IMR-90 (cell line): ENCODE measurements at regions not wholly inside any gene's neighbourhood (a gene's known extent, or its start where the extent isn't known, plus 50 kb on each side); places are given as distances from the start of the nearest gene placed in this dataset.

Experiments used
- ATAC-seq: fragments of 200-7000 bp; cut with Tn5 transposase; 2 replicates; pipeline ENCODE4 v1.9.1; 2020; ENCODE audit warnings: low read depth, mild to moderate bottlenecking, moderate library complexity
- BruUV-seq: library from RNA; stranded (reverse); fragments of 400-500 nt; replicated peaks from 2 replicates; lab custom pipeline; 2021; lab: Mats Ljungman, UMichigan
- CTCF ChIA-PET: fragments of 300-600 bp; formaldehyde crosslinking; extraction: SDS; loops from one replicate; lab custom pipeline; 2021; ENCODE audit warnings: antibody characterized with exemption; lab: Yijun Ruan, JAX
- POLR2A ChIA-PET: fragments of 300-600 bp; sonication (Branson Sonifier 250); formaldehyde crosslinking; loops from one replicate; lab custom pipeline; 2022; ENCODE audit warnings: antibody characterized with exemption; ENCODE audit not compliant: unreplicated experiment; lab: Charles Lee
- DNase-seq: peaks from one replicate; pipeline ENCODE4 v3.0.0; 2013
- H2AFZ ChIP-seq: replicated peaks from 2 replicates; pipeline ENCODE3; 2013; ENCODE audit warnings: low read length, mild to moderate bottlenecking; ENCODE audit not compliant: poor library complexity
- H2AK5ac ChIP-seq: 2 replicates; pipeline ENCODE4 v1.6.1; 2013; ENCODE audit warnings: low read depth, low read length, inconsistent platforms
- H2AK9ac ChIP-seq: replicated peaks from 2 replicates; pipeline ENCODE3; 2013; ENCODE audit warnings: mild to moderate bottlenecking, low read depth, low read length, moderate library complexity; ENCODE audit not compliant: poor library complexity
- H2BK120ac ChIP-seq: 2 replicates; pipeline ENCODE4 v1.6.1; 2013; ENCODE audit warnings: low read depth, low read length, inconsistent platforms
- H2BK15ac ChIP-seq: 3 replicates; pipeline ENCODE4 v1.6.1; 2013; ENCODE audit warnings: low read depth, low read length, inconsistent platforms
- H2BK20ac ChIP-seq: 2 replicates; pipeline ENCODE4 v1.6.1; 2013; ENCODE audit warnings: low read depth, mild to moderate bottlenecking, inconsistent platforms, low read length, moderate library complexity
- H2BK5ac ChIP-seq: 2 replicates; pipeline ENCODE4 v1.6.1; 2013; ENCODE audit warnings: mild to moderate bottlenecking, low read depth, low read length, inconsistent platforms; ENCODE audit not compliant: poor library complexity, severe bottlenecking
- H3K14ac ChIP-seq: replicated peaks from 2 replicates; pipeline ENCODE4 v1.6.1; 2013; ENCODE audit warnings: low read depth, low read length, inconsistent platforms
- H3K18ac ChIP-seq: 2 replicates; pipeline ENCODE4 v1.6.1; 2013; ENCODE audit warnings: low read depth, low read length, control low read depth
- H3K23ac ChIP-seq: 2 replicates; pipeline ENCODE4 v1.6.1; 2013; ENCODE audit warnings: low read depth, low read length, inconsistent platforms
- H3K27ac ChIP-seq: 2 replicates; pipeline ENCODE4 v1.5.1; 2013; ENCODE audit warnings: mild to moderate bottlenecking, control low read depth, low read length; ENCODE audit not compliant: insufficient read depth
- H3K27me3 ChIP-seq: 2 replicates; pipeline ENCODE4 v1.6.1; 2013; ENCODE audit warnings: low read length; ENCODE audit not compliant: control insufficient read depth, insufficient read depth
- H3K36me3 ChIP-seq: 2 replicates; pipeline ENCODE4 v1.6.1; 2013; ENCODE audit warnings: low read length, mixed read lengths; ENCODE audit not compliant: control insufficient read depth, insufficient read depth
- H3K4ac ChIP-seq: 2 replicates; pipeline ENCODE4 v1.6.1; 2013; ENCODE audit warnings: low read depth, low read length, inconsistent platforms
- H3K4me1 ChIP-seq: 2 replicates; pipeline ENCODE4 v1.6.1; 2013; ENCODE audit warnings: low read length, mixed read lengths; ENCODE audit not compliant: control insufficient read depth, insufficient read depth
- H3K4me2 ChIP-seq: 2 replicates; pipeline ENCODE4 v1.6.1; 2013; ENCODE audit warnings: low read depth, mild to moderate bottlenecking, control low read depth, low read length, moderate library complexity
- H3K4me3 ChIP-seq: 2 replicates; pipeline ENCODE4 v1.5.1; 2013; ENCODE audit warnings: low read depth, mild to moderate bottlenecking, control low read depth, low read length, moderate library complexity; ENCODE audit not compliant: insufficient read depth
- H3K56ac ChIP-seq: 2 replicates; pipeline ENCODE4 v1.6.1; 2013; ENCODE audit warnings: low read length, inconsistent platforms; ENCODE audit not compliant: insufficient read depth; ENCODE audit errors: extremely low read depth
- H3K79me1 ChIP-seq, 2 experiments: 2 replicates each; pipeline ENCODE4 v1.6.1; 2013; ENCODE audit warnings: low read length in 2 of 2, inconsistent platforms in 1 of 2, low read depth in 1 of 2
- H3K9ac ChIP-seq: 2 replicates; pipeline ENCODE4 v1.6.1; 2013; ENCODE audit warnings: low read depth, low read length, control low read depth
- H3K9me1 ChIP-seq: 2 replicates; pipeline ENCODE4 v1.6.1; 2013; ENCODE audit warnings: low read length, inconsistent platforms; ENCODE audit not compliant: insufficient read depth
- H3K9me3 ChIP-seq: 2 replicates; pipeline ENCODE4 v1.6.1; 2013; ENCODE audit warnings: low read length; ENCODE audit not compliant: control insufficient read depth, insufficient read depth
- H4K20me1 ChIP-seq: 2 replicates; pipeline ENCODE4 v1.6.1; 2013; ENCODE audit warnings: low read length, inconsistent platforms; ENCODE audit not compliant: insufficient read depth
- H4K5ac ChIP-seq: 2 replicates; pipeline ENCODE4 v1.6.1; 2013; ENCODE audit warnings: mild to moderate bottlenecking, low read depth, low read length, control low read depth
- H4K8ac ChIP-seq, 2 experiments: 2 replicates each; pipeline ENCODE4 v1.6.1; 2013; ENCODE audit warnings: low read depth in 2 of 2, low read length in 2 of 2, control low read depth in 1 of 2, inconsistent platforms in 1 of 2
- H4K91ac ChIP-seq: 2 replicates; pipeline ENCODE4 v1.6.1; 2013; ENCODE audit warnings: low read depth, low read length, inconsistent platforms; ENCODE audit not compliant: insufficient read depth
- BHLHE40 ChIP-seq: fragments of 150-350 bp; IDR thresholded peaks from 2 replicates; pipeline ENCODE4 v1.6.1; 2016; ENCODE audit warnings: mild to moderate bottlenecking, low read depth, low read length
- CEBPB ChIP-seq: IDR thresholded peaks from 2 replicates; pipeline ENCODE4 v1.6.1; 2012; ENCODE audit warnings: low read depth, low read length, improper control_type of control experiment
- CHD1 ChIP-seq: IDR thresholded peaks from 2 replicates; pipeline ENCODE4 v1.6.1; 2012; ENCODE audit warnings: low read depth, low read length, improper control_type of control experiment
- CTCF ChIP-seq: conservative IDR thresholded peaks from 2 replicates; pipeline ENCODE4 v1.5.1; 2012; ENCODE audit warnings: mild to moderate bottlenecking, low read depth, low read length, improper control_type of control experiment
- ELK1 ChIP-seq: fragments of 150-350 bp; IDR thresholded peaks from 2 replicates; pipeline ENCODE4 v1.6.1; 2016; ENCODE audit warnings: low read depth, mild to moderate bottlenecking, low read length, moderate library complexity, borderline replicate concordance
- FOS ChIP-seq: fragments of 150-350 bp; IDR thresholded peaks from 2 replicates; pipeline ENCODE4 v1.6.1; 2016; ENCODE audit warnings: low read depth, low read length
- MAFK ChIP-seq: IDR thresholded peaks from 2 replicates; pipeline ENCODE4 v1.6.1; 2012; ENCODE audit warnings: low read depth, low read length, improper control_type of control experiment
- MAZ ChIP-seq: IDR thresholded peaks from 2 replicates; pipeline ENCODE4 v1.6.1; 2012; ENCODE audit warnings: low read depth, mild to moderate bottlenecking, low read length, improper control_type of control experiment, moderate library complexity, borderline replicate concordance
- MXI1 ChIP-seq: IDR thresholded peaks from 2 replicates; pipeline ENCODE4 v1.6.1; 2012; ENCODE audit warnings: low read depth, mild to moderate bottlenecking, low read length, moderate library complexity, borderline replicate concordance
- NFE2L2 ChIP-seq: fragments of 150-350 bp; IDR thresholded peaks from 2 replicates; pipeline ENCODE4 v1.6.1; 2016; ENCODE audit warnings: low read depth, mild to moderate bottlenecking, low read length
- POLR2A ChIP-seq: IDR thresholded peaks from 2 replicates; pipeline ENCODE4 v1.6.1; 2012; ENCODE audit warnings: mild to moderate bottlenecking, low read depth, low read length
- RAD21 ChIP-seq: IDR thresholded peaks from 2 replicates; pipeline ENCODE4 v1.6.1; 2012; ENCODE audit warnings: low read length, improper control_type of control experiment
- RCOR1 ChIP-seq: IDR thresholded peaks from 2 replicates; pipeline ENCODE4 v1.6.1; 2012; ENCODE audit warnings: mild to moderate bottlenecking, low read length, improper control_type of control experiment; ENCODE audit not compliant: insufficient replicate concordance
- RFX5 ChIP-seq: IDR thresholded peaks from 2 replicates; pipeline ENCODE4 v1.8.0; 2012; ENCODE audit warnings: low read depth, mild to moderate bottlenecking, low read length, moderate library complexity
- SMC3 ChIP-seq: fragments of 150-350 bp; IDR thresholded peaks from 2 replicates; pipeline ENCODE4 v1.6.1; 2016; ENCODE audit warnings: low read depth, mild to moderate bottlenecking, antibody characterized with exemption, low read length, moderate library complexity
- USF2 ChIP-seq: fragments of 150-350 bp; IDR thresholded peaks from 2 replicates; pipeline ENCODE4 v1.6.1; 2017; ENCODE audit warnings: mild to moderate bottlenecking, antibody characterized with exemption, low read length, low read depth
- WGBS, 2 experiments: methylation state at CpG; one replicate each; pipeline versions ENCODE4 v1.1.5 to v1.1.7; 2013; ENCODE audit warnings: missing lambda C conversion rate in 2 of 2; ENCODE audit not compliant: insufficient read length in 1 of 2; ENCODE audit errors: extremely low coverage in 2 of 2; 5-methylcytosine and 5-hydroxymethylcytosine counted together
- dilution Hi-C: fragments of 300-500 bp; cut with HindIII; formaldehyde crosslinking; loops from one replicate; pipeline ENCODE4 v1.14.3; 2018; ENCODE audit warnings: low sequenced_read_pairs; ENCODE audit not compliant: unreplicated experiment
- in situ Hi-C: fragments of 300-500 bp; cut with MboI; formaldehyde crosslinking; loops from 3 replicates; pipeline ENCODE4 v1.14.3; 2019; ENCODE audit warnings: low sequenced_read_pairs, inconsistent platforms, mixed read lengths
- intact Hi-C: fragments of 100-400 bp; cut with micrococcal nuclease; formaldehyde crosslinking; loops from 2 replicates; pipeline ENCODE4 v1.10.0; 2022

- intact Hi-C loops (loop anchor here (5.0 kb wide), 1 partner anchor 318 kb away; the partner anchor contains the start of gene NFIL3), in situ Hi-C loops (no loop called here), dilution Hi-C loops (no loop called here)
- H4K5ac ChIP-seq: no peak overlapping the region
- H2AK5ac ChIP-seq: no peak overlapping the region
- CTCF ChIA-PET: no interaction called here
- no peak overlapping the region for H2BK5ac ChIP-seq
- no peak overlapping the region for H2AK9ac ChIP-seq
- H4K8ac ChIP-seq: no peak overlapping the region
- H3K27ac ChIP-seq: no peak overlapping the region
- ATAC-seq (no peak), DNase-seq (peak; percentile 45)
- no TSS peak for BruUV-seq
- no peak overlapping the region for H3K18ac ChIP-seq
- H3K4me1 ChIP-seq: peaks cover 26% of the 10 kb centered on the region
- H3K9me1 ChIP-seq: peaks cover 20% of the 10 kb centered on the region
- peaks cover 0 to 4% of the 10 kb centered on the region in 2 experiments; a peak in 2 of 4 replicates for H3K79me1 ChIP-seq
- H2AFZ ChIP-seq: no peak overlapping the region
- no peak overlapping the region for H4K91ac ChIP-seq
- no peak overlapping the region for H2BK15ac ChIP-seq
- no peaks in the 10 kb centered on the region for H3K27me3 ChIP-seq
- TF ChIP-seq CEBPB: no peak
- no peak for TF ChIP-seq RAD21
- no peak for TF ChIP-seq CTCF
- no peak for TF ChIP-seq MAZ
- TF ChIP-seq FOS: no peak
- TF ChIP-seq RCOR1: no peak
- no peak for TF ChIP-seq NFE2L2
- TF ChIP-seq CHD1: no peak
- TF ChIP-seq POLR2A: no peak
- no peak for TF ChIP-seq BHLHE40
- TF ChIP-seq USF2: no peak
- TF ChIP-seq MXI1: no peak
- TF ChIP-seq MAFK: no peak
- TF ChIP-seq ELK1: no peak
- TF ChIP-seq RFX5: no peak
- TF ChIP-seq SMC3: no peak
- no peaks in the 10 kb centered on the region for H3K36me3 ChIP-seq
- H3K4me3 ChIP-seq: no peak overlapping the region
- H4K20me1 ChIP-seq: no peaks in the 10 kb centered on the region
- no peak overlapping the region for H3K4me2 ChIP-seq
- no peak overlapping the region for H3K23ac ChIP-seq
- WGBS, 2 experiments: no CpG with 5 or more reads among the region's 1 CpG
- no peak overlapping the region for H3K4ac ChIP-seq
- H3K9ac ChIP-seq: no peak overlapping the region
- H3K56ac ChIP-seq: no peak overlapping the region
- no peak overlapping the region for H2BK120ac ChIP-seq
- no peak overlapping the region for H3K14ac ChIP-seq
- POLR2A ChIA-PET: no interaction called here
- peak overlapping the region; percentile 39; the same call in 1 of the 2 replicates for H2BK20ac ChIP-seq
- H3K9me3 ChIP-seq: no peaks in the 10 kb centered on the region
Measured at GRCh38 chr9:91103931-91104330, 257.8 kb downstream of the AUH start.
